Ishikawa (cell line): ENCODE measurements at regions not wholly inside any gene's neighbourhood (a gene's known extent, or its start where the extent isn't known, plus 50 kb on each side); places are given as distances from the start of the nearest gene placed in this dataset.

ENCODE experiments used
- CEBPB ChIP-seq: IDR thresholded peaks from 2 replicates; pipeline ENCODE4 v1.6.1; 2012
- EP300 ChIP-seq: IDR thresholded peaks from 2 replicates; pipeline ENCODE4 v1.6.1; 2012; ENCODE audit warnings: borderline replicate concordance
- TAF1 ChIP-seq: IDR thresholded peaks from 2 replicates; pipeline ENCODE4 v1.6.1; 2012; ENCODE audit warnings: low read depth, mild to moderate bottlenecking
- YY1 ChIP-seq: IDR thresholded peaks from 2 replicates; pipeline ENCODE4 v1.6.1; 2012; ENCODE audit warnings: low read depth
- TF ChIP-seq, protein P1 (sequence below): IDR thresholded peaks from 2 replicates; pipeline ENCODE4 v1.6.1; 2012; ENCODE audit warnings: low read depth, mild to moderate bottlenecking

DNA sequence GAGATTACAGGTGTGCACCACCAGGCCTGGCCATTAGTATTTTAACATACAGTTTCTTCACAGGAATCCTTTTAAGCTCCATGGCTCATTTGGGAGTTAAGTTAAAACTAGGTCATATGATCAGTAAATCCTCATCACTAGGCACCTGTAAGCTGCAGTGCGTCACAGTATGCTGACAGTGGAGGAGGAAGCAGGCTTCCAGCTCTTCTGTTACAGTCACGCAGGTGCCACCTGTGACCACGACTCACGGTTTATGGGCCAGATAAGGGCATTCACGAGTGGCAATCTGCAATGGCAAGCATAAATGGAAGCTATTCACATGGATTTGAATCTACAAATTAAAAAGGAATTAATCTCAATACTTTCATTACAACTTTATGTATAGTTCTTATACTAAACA lies 129.4 kb upstream of the BCOR start:
- TF ChIP-seq EP300 (no peak), YY1 (no peak), CEBPB (no peak), TAF1 (no peak)
- TF ChIP-seq, protein P1, sequence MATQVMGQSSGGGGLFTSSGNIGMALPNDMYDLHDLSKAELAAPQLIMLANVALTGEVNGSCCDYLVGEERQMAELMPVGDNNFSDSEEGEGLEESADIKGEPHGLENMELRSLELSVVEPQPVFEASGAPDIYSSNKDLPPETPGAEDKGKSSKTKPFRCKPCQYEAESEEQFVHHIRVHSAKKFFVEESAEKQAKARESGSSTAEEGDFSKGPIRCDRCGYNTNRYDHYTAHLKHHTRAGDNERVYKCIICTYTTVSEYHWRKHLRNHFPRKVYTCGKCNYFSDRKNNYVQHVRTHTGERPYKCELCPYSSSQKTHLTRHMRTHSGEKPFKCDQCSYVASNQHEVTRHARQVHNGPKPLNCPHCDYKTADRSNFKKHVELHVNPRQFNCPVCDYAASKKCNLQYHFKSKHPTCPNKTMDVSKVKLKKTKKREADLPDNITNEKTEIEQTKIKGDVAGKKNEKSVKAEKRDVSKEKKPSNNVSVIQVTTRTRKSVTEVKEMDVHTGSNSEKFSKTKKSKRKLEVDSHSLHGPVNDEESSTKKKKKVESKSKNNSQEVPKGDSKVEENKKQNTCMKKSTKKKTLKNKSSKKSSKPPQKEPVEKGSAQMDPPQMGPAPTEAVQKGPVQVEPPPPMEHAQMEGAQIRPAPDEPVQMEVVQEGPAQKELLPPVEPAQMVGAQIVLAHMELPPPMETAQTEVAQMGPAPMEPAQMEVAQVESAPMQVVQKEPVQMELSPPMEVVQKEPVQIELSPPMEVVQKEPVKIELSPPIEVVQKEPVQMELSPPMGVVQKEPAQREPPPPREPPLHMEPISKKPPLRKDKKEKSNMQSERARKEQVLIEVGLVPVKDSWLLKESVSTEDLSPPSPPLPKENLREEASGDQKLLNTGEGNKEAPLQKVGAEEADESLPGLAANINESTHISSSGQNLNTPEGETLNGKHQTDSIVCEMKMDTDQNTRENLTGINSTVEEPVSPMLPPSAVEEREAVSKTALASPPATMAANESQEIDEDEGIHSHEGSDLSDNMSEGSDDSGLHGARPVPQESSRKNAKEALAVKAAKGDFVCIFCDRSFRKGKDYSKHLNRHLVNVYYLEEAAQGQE, result no peak
